GM23338 (cell line): ENCODE measurements at regions not wholly inside any gene's neighbourhood (a gene's known extent, or its start where the extent isn't known, plus 50 kb on each side); places are given as distances from the start of the nearest gene placed in this dataset.

Experiments
- ATAC-seq: fragments of 200-7000 bp; cut with Tn5 transposase; 3 replicates; pipeline ENCODE4 v1.9.1; 2020
- DNase-seq: peaks from one replicate; pipeline ENCODE4 v3.0.0-alpha.2; 2015; ENCODE audit warnings: low spot score
- H2AFZ ChIP-seq: fragments of 200-600 bp; sonication (generic); 2 replicates; pipeline ENCODE4 v1.8.0; 2016; ENCODE audit warnings: antibody characterized with exemption, mild to moderate bottlenecking, moderate library complexity
- H3F3A ChIP-seq: fragments of 200-600 bp; sonication (generic); replicated peaks from 2 replicates; pipeline ENCODE4 v1.8.0; 2017; ENCODE audit warnings: antibody characterized with exemption, mixed run types, low read depth
- H3K27ac ChIP-seq: fragments of 200-600 bp; sonication (generic); 2 replicates; pipeline ENCODE4 v1.6.1; 2016; ENCODE audit warnings: low read depth
- H3K27me3 ChIP-seq: fragments of 200-600 bp; sonication (generic); 2 replicates; pipeline ENCODE4 v1.8.0; 2016; ENCODE audit warnings: mild to moderate bottlenecking, mixed run types, moderate library complexity; ENCODE audit not compliant: insufficient read depth
- H3K36me3 ChIP-seq: fragments of 200-600 bp; sonication (generic); 2 replicates; pipeline ENCODE4 v1.8.0; 2016; ENCODE audit warnings: mild to moderate bottlenecking; ENCODE audit not compliant: insufficient read depth
- H3K4me1 ChIP-seq: fragments of 200-600 bp; sonication (generic); 2 replicates; pipeline ENCODE4 v1.8.0; 2016; ENCODE audit warnings: mild to moderate bottlenecking, moderate library complexity; ENCODE audit not compliant: insufficient read depth
- H3K4me2 ChIP-seq: fragments of 200-600 bp; sonication (generic); 2 replicates; pipeline ENCODE4 v1.7.1; 2017; ENCODE audit warnings: mixed run types
- H3K4me3 ChIP-seq: fragments of 200-600 bp; sonication (generic); 2 replicates; pipeline ENCODE4 v1.6.1; 2016; ENCODE audit warnings: mixed run types
- H3K79me2 ChIP-seq: fragments of 200-600 bp; sonication (generic); replicated peaks from 2 replicates; pipeline ENCODE4 v1.8.0; 2017; ENCODE audit warnings: mild to moderate bottlenecking; ENCODE audit not compliant: insufficient read depth
- H3K9me2 ChIP-seq: fragments of 200-600 bp; sonication (generic); 2 replicates; pipeline ENCODE4 v1.8.0; 2017; ENCODE audit not compliant: insufficient read depth
- H4K20me1 ChIP-seq: fragments of 200-600 bp; sonication (generic); replicated peaks from 2 replicates; pipeline ENCODE4 v1.8.0; 2017; ENCODE audit warnings: mild to moderate bottlenecking; ENCODE audit not compliant: insufficient read depth
- H3K27ac Mint-ChIP-seq: 2 replicates; pipeline ENCODE4 v1.8.0; 2020; ENCODE audit warnings: inconsistent platforms, mild to moderate bottlenecking, moderate library complexity, mixed read lengths
- H3K27me3 Mint-ChIP-seq: 3 replicates; pipeline ENCODE4 v1.8.0; 2022; ENCODE audit warnings: low read depth, mild to moderate bottlenecking, moderate library complexity, mixed read lengths, inconsistent platforms; ENCODE audit not compliant: insufficient read depth, poor library complexity
- H3K36me3 Mint-ChIP-seq: 3 replicates; pipeline ENCODE4 v1.8.0; 2021; ENCODE audit warnings: low read depth, mild to moderate bottlenecking, inconsistent platforms, moderate library complexity, mixed read lengths
- H3K4me1 Mint-ChIP-seq: 3 replicates; pipeline ENCODE4 v1.8.0; 2020; ENCODE audit warnings: mild to moderate bottlenecking, inconsistent platforms, mixed read lengths
- H3K4me3 Mint-ChIP-seq: 3 replicates; pipeline ENCODE4 v1.8.0; 2021; ENCODE audit warnings: moderate library complexity, mild to moderate bottlenecking, inconsistent platforms, mixed read lengths
- H3K9me3 Mint-ChIP-seq: 3 replicates; pipeline ENCODE4 v1.8.0; 2020; ENCODE audit warnings: moderate library complexity, mild to moderate bottlenecking, inconsistent platforms, mixed read lengths
- CREB1 ChIP-seq: fragments of 250-450 bp; sonication (Bioruptor Pico); IDR thresholded peaks from 2 replicates; pipeline ENCODE4 v1.5.0; 2020; ENCODE audit warnings: low read depth, mild to moderate bottlenecking, moderate library complexity
- EZH2 ChIP-seq: fragments of 200-600 bp; sonication (generic); IDR thresholded peaks from one replicate; pipeline ENCODE4 v1.8.0; 2017; ENCODE audit warnings: antibody characterized with exemption, mild to moderate bottlenecking, low read depth; ENCODE audit not compliant: unreplicated experiment
- EZH2phosphoT487 ChIP-seq: fragments of 200-600 bp; sonication (generic); IDR thresholded peaks from one replicate; pipeline ENCODE4 v1.8.1; 2018; ENCODE audit warnings: antibody characterized with exemption; ENCODE audit not compliant: unreplicated experiment
- JUNB ChIP-seq: IDR thresholded peaks from one replicate; pipeline ENCODE4 v1.6.1; 2016; ENCODE audit warnings: antibody characterized with exemption; ENCODE audit not compliant: unreplicated experiment
- NANOG ChIP-seq: IDR thresholded peaks from 2 replicates; pipeline ENCODE4 v1.6.1; 2016; ENCODE audit warnings: antibody characterized with exemption, borderline replicate concordance
- POLR2AphosphoS5 ChIP-seq: IDR thresholded peaks from 2 replicates; pipeline ENCODE4 v1.6.1; 2016; ENCODE audit warnings: antibody characterized with exemption, low read depth
- ZNF114 ChIP-seq: fragments of 250-450 bp; sonication (Bioruptor Pico); IDR thresholded peaks from 2 replicates; pipeline ENCODE4 v1.5.0; 2020; ENCODE audit warnings: mild to moderate bottlenecking, moderate library complexity
- TF ChIP-seq, protein P1 (sequence below): IDR thresholded peaks from one replicate; pipeline ENCODE4 v1.6.1; 2018; ENCODE audit warnings: antibody characterized with exemption; ENCODE audit not compliant: unreplicated experiment
- TF ChIP-seq, protein P2 (sequence below): IDR thresholded peaks from 2 replicates; pipeline ENCODE4 v1.6.1; 2016; ENCODE audit warnings: antibody characterized with exemption
- TF ChIP-seq, protein P3 (sequence below), 2 experiments: fragments of 200-600 bp in 1 of 2; sonication (generic) in 1 of 2; conservative IDR thresholded peaks; 2 replicates each; pipeline versions ENCODE4 v1.5.1 to v1.6.1; 2016 to 2017; ENCODE audit warnings: antibody characterized with exemption in 2 of 2, low read depth in 2 of 2, mild to moderate bottlenecking in 2 of 2, moderate library complexity in 1 of 2

DNA sequence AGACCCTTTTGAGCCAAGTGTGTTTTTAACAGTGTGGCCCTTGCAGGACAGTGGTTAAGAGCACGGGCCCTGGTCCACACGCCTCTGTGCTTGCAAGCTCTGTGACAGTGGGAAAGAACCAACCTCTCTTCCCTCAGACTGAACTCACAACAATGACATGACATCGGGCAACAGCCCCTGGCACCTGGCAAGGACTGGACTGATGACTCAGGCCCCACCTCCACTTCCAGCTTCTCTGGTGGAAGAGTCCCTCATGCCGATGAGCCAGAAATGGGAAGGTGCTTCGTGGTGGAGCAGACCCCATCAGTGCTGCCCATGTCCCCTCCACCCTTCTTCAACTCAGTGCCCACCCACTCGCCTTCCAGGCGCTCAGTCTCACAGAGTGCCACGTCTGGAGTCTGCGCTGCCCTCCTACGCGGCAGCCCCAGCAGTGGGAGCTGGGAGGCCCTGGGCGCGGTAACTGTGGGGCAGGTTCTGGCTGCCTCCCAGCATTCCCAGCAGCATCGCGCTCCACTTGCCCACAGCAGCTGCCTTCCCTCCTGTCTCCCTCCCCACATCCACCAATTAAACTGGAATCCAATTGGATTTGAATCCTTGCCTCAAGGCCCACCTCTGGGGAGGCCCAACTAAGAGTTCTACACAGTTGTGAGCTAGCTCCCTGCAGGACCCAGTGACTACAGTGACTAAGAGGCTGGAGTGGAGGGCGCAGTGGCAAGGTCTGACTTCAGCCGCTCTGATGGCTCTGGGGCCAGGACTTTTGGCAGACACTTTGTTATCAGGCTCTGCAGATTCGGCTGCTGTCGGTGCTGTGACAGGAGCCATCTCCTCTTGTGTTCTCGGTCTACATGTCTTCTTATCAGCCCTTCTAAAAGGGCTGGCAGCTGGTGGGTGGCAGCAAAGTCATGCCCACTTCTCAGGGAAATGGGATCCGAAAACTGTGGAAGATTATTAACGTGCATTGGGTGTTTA is 156.8 kb upstream of the MLN start:
- Histone ChIP-seq H3F3A (no peaks in the 10 kb centered on the region), H3K27me3 (no peaks in the 10 kb centered on the region), H3K79me2 (no peaks in the 10 kb centered on the region), H3K36me3 (no peaks in the 10 kb centered on the region), H4K20me1 (no peaks in the 10 kb centered on the region), H3K4me3 (no peak overlapping the region), H2AFZ (no peak overlapping the region), H3K4me1 (peaks cover 13% of the 10 kb centered on the region), H3K9me2 (no peaks in the 10 kb centered on the region), H3K27ac (no peak overlapping the region), H3K4me2 (no peak overlapping the region)
- TF ChIP-seq NANOG: no peak
- TF ChIP-seq, protein P1, sequence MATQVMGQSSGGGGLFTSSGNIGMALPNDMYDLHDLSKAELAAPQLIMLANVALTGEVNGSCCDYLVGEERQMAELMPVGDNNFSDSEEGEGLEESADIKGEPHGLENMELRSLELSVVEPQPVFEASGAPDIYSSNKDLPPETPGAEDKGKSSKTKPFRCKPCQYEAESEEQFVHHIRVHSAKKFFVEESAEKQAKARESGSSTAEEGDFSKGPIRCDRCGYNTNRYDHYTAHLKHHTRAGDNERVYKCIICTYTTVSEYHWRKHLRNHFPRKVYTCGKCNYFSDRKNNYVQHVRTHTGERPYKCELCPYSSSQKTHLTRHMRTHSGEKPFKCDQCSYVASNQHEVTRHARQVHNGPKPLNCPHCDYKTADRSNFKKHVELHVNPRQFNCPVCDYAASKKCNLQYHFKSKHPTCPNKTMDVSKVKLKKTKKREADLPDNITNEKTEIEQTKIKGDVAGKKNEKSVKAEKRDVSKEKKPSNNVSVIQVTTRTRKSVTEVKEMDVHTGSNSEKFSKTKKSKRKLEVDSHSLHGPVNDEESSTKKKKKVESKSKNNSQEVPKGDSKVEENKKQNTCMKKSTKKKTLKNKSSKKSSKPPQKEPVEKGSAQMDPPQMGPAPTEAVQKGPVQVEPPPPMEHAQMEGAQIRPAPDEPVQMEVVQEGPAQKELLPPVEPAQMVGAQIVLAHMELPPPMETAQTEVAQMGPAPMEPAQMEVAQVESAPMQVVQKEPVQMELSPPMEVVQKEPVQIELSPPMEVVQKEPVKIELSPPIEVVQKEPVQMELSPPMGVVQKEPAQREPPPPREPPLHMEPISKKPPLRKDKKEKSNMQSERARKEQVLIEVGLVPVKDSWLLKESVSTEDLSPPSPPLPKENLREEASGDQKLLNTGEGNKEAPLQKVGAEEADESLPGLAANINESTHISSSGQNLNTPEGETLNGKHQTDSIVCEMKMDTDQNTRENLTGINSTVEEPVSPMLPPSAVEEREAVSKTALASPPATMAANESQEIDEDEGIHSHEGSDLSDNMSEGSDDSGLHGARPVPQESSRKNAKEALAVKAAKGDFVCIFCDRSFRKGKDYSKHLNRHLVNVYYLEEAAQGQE: no peak
- TF ChIP-seq POLR2AphosphoS5: no peak
- TF ChIP-seq EZH2phosphoT487: no peak
- Mint-ChIP-seq H3K4me1 (peaks cover 22% of the 10 kb centered on the region), H3K27ac (no peak overlapping the region), H3K4me3 (no peak overlapping the region), H3K27me3 (peaks cover 15% of the 10 kb centered on the region), H3K9me3 (peaks cover 4% of the 10 kb centered on the region; the same call in 1 of the 3 replicates), H3K36me3 (no peaks in the 10 kb centered on the region)
- ATAC-seq: no peak
- no peak for DNase-seq

DNA sequence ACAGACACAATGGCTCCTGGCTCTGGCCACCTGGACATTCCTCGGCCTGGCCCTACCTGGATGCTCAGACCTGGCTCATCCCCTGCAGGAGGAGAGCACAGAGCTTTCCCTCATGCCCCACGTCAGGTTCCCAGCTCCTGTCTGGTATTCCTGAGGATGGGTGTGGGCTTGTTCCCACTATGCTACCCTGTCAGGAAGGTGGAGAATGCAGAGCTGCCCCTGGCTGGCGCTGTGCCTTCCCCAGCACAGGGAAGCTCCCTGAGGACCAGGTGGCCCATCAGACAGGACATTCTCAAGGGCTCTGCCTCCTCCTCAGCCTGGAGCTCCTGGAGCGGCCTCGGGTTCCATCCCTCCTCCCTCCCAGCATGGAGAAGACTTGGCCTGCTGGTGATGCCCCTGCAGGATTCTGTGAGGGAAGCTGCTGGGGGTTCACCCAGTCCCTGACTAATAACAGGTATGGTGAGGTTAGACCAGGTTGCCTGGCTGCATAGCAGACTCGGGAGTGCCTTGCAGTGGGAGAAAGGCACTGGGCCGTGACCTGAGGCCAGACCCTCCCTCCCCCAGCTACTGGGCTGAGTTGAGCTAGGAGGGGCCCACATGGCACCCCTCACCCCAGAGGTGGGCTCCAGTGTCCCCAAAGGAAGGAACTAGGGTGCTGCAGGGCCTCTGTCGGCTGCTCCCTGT is 156.0 kb upstream of the MLN start:
- no peak for ATAC-seq
- TF ChIP-seq EZH2phosphoT487: no peak
- no peak for TF ChIP-seq JUNB
- TF ChIP-seq EZH2: no peak
- TF ChIP-seq ZNF114: no peak
- TF ChIP-seq, protein P2, sequence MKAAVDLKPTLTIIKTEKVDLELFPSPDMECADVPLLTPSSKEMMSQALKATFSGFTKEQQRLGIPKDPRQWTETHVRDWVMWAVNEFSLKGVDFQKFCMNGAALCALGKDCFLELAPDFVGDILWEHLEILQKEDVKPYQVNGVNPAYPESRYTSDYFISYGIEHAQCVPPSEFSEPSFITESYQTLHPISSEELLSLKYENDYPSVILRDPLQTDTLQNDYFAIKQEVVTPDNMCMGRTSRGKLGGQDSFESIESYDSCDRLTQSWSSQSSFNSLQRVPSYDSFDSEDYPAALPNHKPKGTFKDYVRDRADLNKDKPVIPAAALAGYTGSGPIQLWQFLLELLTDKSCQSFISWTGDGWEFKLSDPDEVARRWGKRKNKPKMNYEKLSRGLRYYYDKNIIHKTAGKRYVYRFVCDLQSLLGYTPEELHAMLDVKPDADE: no peak
- TF ChIP-seq NANOG: no peak
- TF ChIP-seq, protein P1: no peak
- TF ChIP-seq POLR2AphosphoS5: no peak
- TF ChIP-seq, protein P3, sequence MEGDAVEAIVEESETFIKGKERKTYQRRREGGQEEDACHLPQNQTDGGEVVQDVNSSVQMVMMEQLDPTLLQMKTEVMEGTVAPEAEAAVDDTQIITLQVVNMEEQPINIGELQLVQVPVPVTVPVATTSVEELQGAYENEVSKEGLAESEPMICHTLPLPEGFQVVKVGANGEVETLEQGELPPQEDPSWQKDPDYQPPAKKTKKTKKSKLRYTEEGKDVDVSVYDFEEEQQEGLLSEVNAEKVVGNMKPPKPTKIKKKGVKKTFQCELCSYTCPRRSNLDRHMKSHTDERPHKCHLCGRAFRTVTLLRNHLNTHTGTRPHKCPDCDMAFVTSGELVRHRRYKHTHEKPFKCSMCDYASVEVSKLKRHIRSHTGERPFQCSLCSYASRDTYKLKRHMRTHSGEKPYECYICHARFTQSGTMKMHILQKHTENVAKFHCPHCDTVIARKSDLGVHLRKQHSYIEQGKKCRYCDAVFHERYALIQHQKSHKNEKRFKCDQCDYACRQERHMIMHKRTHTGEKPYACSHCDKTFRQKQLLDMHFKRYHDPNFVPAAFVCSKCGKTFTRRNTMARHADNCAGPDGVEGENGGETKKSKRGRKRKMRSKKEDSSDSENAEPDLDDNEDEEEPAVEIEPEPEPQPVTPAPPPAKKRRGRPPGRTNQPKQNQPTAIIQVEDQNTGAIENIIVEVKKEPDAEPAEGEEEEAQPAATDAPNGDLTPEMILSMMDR (conservative IDR thresholded peaks at IDR 0.05; ENCODE audit: low read depth in 2 of 2): no peak
- no peak for TF ChIP-seq CREB1 (CRISPR knock-in tag)

More for the DNA sequence above, 156.0 kb upstream of the MLN start:
- Mint-ChIP-seq H3K36me3 (no peaks in the 10 kb centered on the region), H3K27ac (no peak overlapping the region), H3K4me3 (no peak overlapping the region), H3K9me3 (peaks cover 4% of the 10 kb centered on the region; the same call in 1 of the 3 replicates), H3K27me3 (peaks cover 15% of the 10 kb centered on the region), H3K4me1 (peaks cover 22% of the 10 kb centered on the region)
- Histone ChIP-seq H3K27me3 (no peaks in the 10 kb centered on the region), H3K4me3 (no peak overlapping the region), H3K79me2 (no peaks in the 10 kb centered on the region), H3K4me1 (peaks cover 13% of the 10 kb centered on the region), H4K20me1 (no peaks in the 10 kb centered on the region), H2AFZ (no peak overlapping the region), H3K27ac (no peak overlapping the region), H3F3A (no peaks in the 10 kb centered on the region), H3K9me2 (no peaks in the 10 kb centered on the region), H3K4me2 (no peak overlapping the region), H3K36me3 (no peaks in the 10 kb centered on the region)
- no peak for DNase-seq
